Mucosa of gallbladder (tissue), 1 donor: ENCODE measurements at regions not wholly inside any gene's neighbourhood (a gene's known extent, or its start where the extent isn't known, plus 50 kb on each side); places are given as distances from the start of the nearest gene placed in this dataset.

Experiments
- DNase-seq: peaks from one replicate; pipeline ENCODE4 v3.0.0-alpha.2; 2020; ENCODE audit warnings: low spot score
- donor health status: DM: no; HTN: no; CAD: no.

GRCh38 chr1:47574451-47575165, 136.8 kb downstream of the FOXD2 start:
- DNase-seq, result no peak

- no peak for DNase-seq
Observed at GRCh38 chr1:47575855-47576757, 138.3 kb downstream of the FOXD2 start.

GRCh38 chr1:47576758-47577115, 138.9 kb downstream of the FOXD2 start:
- no peak for DNase-seq

GRCh38 chr1:47577303-47578025, 139.6 kb downstream of the FOXD2 start:
- DNase-seq, result no peak

- DNase-seq, result no peak
Observed at GRCh38 chr1:47578026-47578720, 140.3 kb downstream of the FOXD2 start.

- DNase-seq, result no peak
Observed at GRCh38 chr1:47578721-47579419, 141.0 kb downstream of the FOXD2 start.

- no peak for DNase-seq
Observed at GRCh38 chr1:47579809-47580208, 142.0 kb downstream of the FOXD2 start.

- DNase-seq, result no peak
Observed at GRCh38 chr1:47580451-47580995, 142.7 kb downstream of the FOXD2 start.

GRCh38 chr1:47582891-47583608, 145.2 kb downstream of the FOXD2 start:
- no peak for DNase-seq

- DNase-seq, result no peak
Observed at GRCh38 chr1:47584249-47584648, 146.4 kb downstream of the FOXD2 start.

GRCh38 chr1:47585141-47585902, 147.5 kb downstream of the FOXD2 start:
- DNase-seq, result no peak

- DNase-seq, result peak; percentile 9
Observed at GRCh38 chr1:47587891-47588582, 150.2 kb downstream of the FOXD2 start.

- no peak for DNase-seq
Observed at GRCh38 chr1:47590523-47591225, 152.8 kb downstream of the FOXD2 start.

- no peak for DNase-seq
Observed at GRCh38 chr1:47591801-47592200, 154.0 kb downstream of the FOXD2 start.

- no peak for DNase-seq
Observed at GRCh38 chr1:47592296-47593012, 154.6 kb downstream of the FOXD2 start.

- DNase-seq, result no peak
Observed at GRCh38 chr1:47593013-47593568, 155.2 kb downstream of the FOXD2 start.

GRCh38 chr1:47593598-47594285, 155.9 kb downstream of the FOXD2 start:
- no peak for DNase-seq
